WTC11 (cell line): ENCODE measurements at regions not wholly inside any gene's neighbourhood (a gene's known extent, or its start where the extent isn't known, plus 50 kb on each side); places are given as distances from the start of the nearest gene placed in this dataset.

Source experiments
- ATAC-seq: fragments of 200-7000 bp; cut with Tn5 transposase; 2 replicates; pipeline ENCODE4 v1.10.0; 2021; ENCODE audit warnings: mild to moderate bottlenecking, moderate library complexity
- CTCF ChIA-PET: fragments of 300-600 bp; sonication (Branson Sonifier 250); formaldehyde crosslinking; loops from one replicate; lab custom pipeline; 2021; ENCODE audit warnings: antibody characterized with exemption; lab: Charles Lee
- POLR2A ChIA-PET: fragments of 350-600 bp; sonication (Branson Sonifier 250); formaldehyde crosslinking; loops from one replicate; lab custom pipeline; 2021; ENCODE audit warnings: antibody characterized with exemption; lab: Charles Lee
- DNase-seq: peaks from one replicate; pipeline ENCODE4 v3.0.0; 2021; ENCODE audit warnings: low spot score
- H3K27ac Mint-ChIP-seq: 2 replicates; pipeline ENCODE4 v1.8.0; 2021; ENCODE audit warnings: mixed read lengths
- H3K27me3 Mint-ChIP-seq: 2 replicates; pipeline ENCODE4 v1.8.0; 2021; ENCODE audit warnings: low read depth, mild to moderate bottlenecking, moderate library complexity, mixed read lengths
- H3K36me3 Mint-ChIP-seq: 2 replicates; pipeline ENCODE4 v1.8.0; 2021; ENCODE audit warnings: mixed read lengths
- H3K4me1 Mint-ChIP-seq: 2 replicates; pipeline ENCODE4 v1.8.0; 2022; ENCODE audit warnings: mixed read lengths
- H3K4me3 Mint-ChIP-seq: 2 replicates; pipeline ENCODE4 v1.8.0; 2021; ENCODE audit warnings: mild to moderate bottlenecking, moderate library complexity, mixed read lengths
- H3K9me3 Mint-ChIP-seq: 2 replicates; pipeline ENCODE4 v1.8.0; 2021; ENCODE audit warnings: mixed read lengths
- ATF3 ChIP-seq: sonication (generic); formaldehyde crosslinking; conservative IDR thresholded peaks from 2 replicates; pipeline ENCODE4 v1.8.1; 2022; ENCODE audit warnings: mild to moderate bottlenecking, missing genetic modification reagents
- CREB1 ChIP-seq: sonication (generic); formaldehyde crosslinking; IDR thresholded peaks from 2 replicates; pipeline ENCODE4 v1.8.0; 2023; ENCODE audit warnings: mild to moderate bottlenecking, missing genetic modification reagents
- ESRRA ChIP-seq: sonication (generic); formaldehyde crosslinking; IDR thresholded peaks from 2 replicates; pipeline ENCODE4 v1.8.1; 2022; ENCODE audit warnings: mild to moderate bottlenecking, missing genetic modification reagents, borderline replicate concordance
- FOXK1 ChIP-seq: sonication (generic); formaldehyde crosslinking; IDR thresholded peaks from 2 replicates; pipeline ENCODE4 v1.8.0; 2022; ENCODE audit warnings: mild to moderate bottlenecking, moderate library complexity, missing genetic modification reagents
- MLX ChIP-seq: sonication (generic); formaldehyde crosslinking; IDR thresholded peaks from 2 replicates; pipeline ENCODE4 v1.8.1; 2023; ENCODE audit warnings: mild to moderate bottlenecking, missing genetic modification reagents, moderate library complexity
- NFE2L1 ChIP-seq: sonication (generic); formaldehyde crosslinking; IDR thresholded peaks from 2 replicates; pipeline ENCODE4 v1.8.1; 2023; ENCODE audit warnings: missing genetic modification reagents
- OVOL2 ChIP-seq: fragments of 250-450 bp; sonication (Bioruptor Pico); IDR thresholded peaks from 2 replicates; pipeline ENCODE4 v1.9.0; 2021; ENCODE audit warnings: mild to moderate bottlenecking, borderline replicate concordance
- PRRX2 ChIP-seq: fragments of 250-450 bp; sonication (Bioruptor Pico); IDR thresholded peaks from 2 replicates; pipeline ENCODE4 v1.8.0; 2021; ENCODE audit warnings: mild to moderate bottlenecking
- TEAD4 ChIP-seq: sonication (generic); formaldehyde crosslinking; IDR thresholded peaks from 2 replicates; pipeline ENCODE4 v1.8.0; 2022; ENCODE audit warnings: mild to moderate bottlenecking, missing genetic modification reagents
- TP53 ChIP-seq: sonication (generic); formaldehyde crosslinking; IDR thresholded peaks from 2 replicates; pipeline ENCODE4 v1.8.1; 2023; ENCODE audit warnings: mild to moderate bottlenecking, missing genetic modification reagents
- ZMAT4 ChIP-seq: fragments of 250-450 bp; sonication (Bioruptor Pico); IDR thresholded peaks from 2 replicates; pipeline ENCODE4 v1.9.0; 2021; ENCODE audit warnings: mild to moderate bottlenecking
- ZNF121 ChIP-seq: sonication (generic); formaldehyde crosslinking; IDR thresholded peaks from 2 replicates; pipeline ENCODE4 v1.8.0; 2023; ENCODE audit warnings: missing genetic modification reagents
- ZNF219 ChIP-seq: sonication (generic); formaldehyde crosslinking; IDR thresholded peaks from 2 replicates; pipeline ENCODE4 v1.8.0; 2023; ENCODE audit warnings: missing genetic modification reagents, mild to moderate bottlenecking, borderline replicate concordance
- ZNF281 ChIP-seq: sonication (generic); formaldehyde crosslinking; IDR thresholded peaks from 2 replicates; pipeline ENCODE4 v1.8.0; 2023; ENCODE audit warnings: mild to moderate bottlenecking, missing genetic modification reagents
- ZNF396 ChIP-seq: fragments of 250-450 bp; sonication (Bioruptor Pico); IDR thresholded peaks from 2 replicates; pipeline ENCODE4 v1.8.0; 2021; ENCODE audit warnings: mild to moderate bottlenecking, moderate library complexity, borderline replicate concordance
- ZNF423 ChIP-seq: fragments of 250-450 bp; sonication (Bioruptor Pico); IDR thresholded peaks from 2 replicates; pipeline ENCODE4 v2.1.2; 2022; ENCODE audit warnings: mild to moderate bottlenecking, moderate library complexity
- ZNF425 ChIP-seq: fragments of 250-450 bp; sonication (Bioruptor Pico); conservative IDR thresholded peaks from 2 replicates; pipeline ENCODE4 v1.9.0; 2021; ENCODE audit warnings: mild to moderate bottlenecking
- ZNF512 ChIP-seq: sonication (generic); formaldehyde crosslinking; IDR thresholded peaks from 2 replicates; pipeline ENCODE4 v1.8.1; 2022; ENCODE audit warnings: missing genetic modification reagents, borderline replicate concordance
- ZNF532 ChIP-seq: fragments of 250-450 bp; sonication (Bioruptor Pico); IDR thresholded peaks from 2 replicates; pipeline ENCODE4 v1.9.0; 2021; ENCODE audit warnings: mild to moderate bottlenecking, borderline replicate concordance

GRCh38 chr10:3278771-3279170 is 106.2 kb upstream of the PITRM1 start:
- CTCF ChIA-PET, result no interaction called here
- H3K4me3 Mint-ChIP-seq, result no peak overlapping the region
- H3K4me1 Mint-ChIP-seq, result peaks cover 23% of the 10 kb centered on the region
- ATAC-seq (no peak), DNase-seq (no peak)
- peaks cover 5% of the 10 kb centered on the region for H3K27me3 Mint-ChIP-seq
- no peak overlapping the region for H3K27ac Mint-ChIP-seq
- peaks cover 10% of the 10 kb centered on the region for H3K9me3 Mint-ChIP-seq
- TF ChIP-seq FOXK1 (CRISPR knock-in tag), result no peak
- no peak for TF ChIP-seq ZNF425 (CRISPR knock-in tag)
- TF ChIP-seq TEAD4 (CRISPR knock-in tag), result no peak
- TF ChIP-seq ZNF532 (CRISPR knock-in tag), result no peak
- no peak for TF ChIP-seq MLX (CRISPR knock-in tag)
- TF ChIP-seq CREB1, result no peak
- TF ChIP-seq ESRRA, result no peak
- TF ChIP-seq ZMAT4 (CRISPR knock-in tag), result no peak
- no peak for TF ChIP-seq ZNF512 (CRISPR knock-in tag)
- TF ChIP-seq OVOL2, result no peak
- POLR2A ChIA-PET, result no interaction called here
- no peaks in the 10 kb centered on the region for H3K36me3 Mint-ChIP-seq

- POLR2A ChIA-PET, result no interaction called here
- CTCF ChIA-PET, result no interaction called here
- ATAC-seq, result no peak
These were observed 105.0 kb upstream of the PITRM1 start for GRCh38 chr10:3277566-3277965.

More at GRCh38 chr10:3277566-3277965, 105.0 kb upstream of the PITRM1 start:
- H3K27me3 Mint-ChIP-seq, result peaks cover 5% of the 10 kb centered on the region
- TF ChIP-seq ZNF281 (no peak), ZMAT4 (CRISPR knock-in tag) (no peak), NFE2L1 (CRISPR knock-in tag) (no peak), ZNF396 (CRISPR knock-in tag) (no peak), PRRX2 (no peak), ZNF121 (CRISPR knock-in tag) (no peak), TP53 (no peak), ZNF219 (CRISPR knock-in tag) (no peak), ZNF423 (CRISPR knock-in tag) (no peak), ATF3 (CRISPR knock-in tag) (no peak), ESRRA (no peak)
- H3K9me3 Mint-ChIP-seq, result peaks cover 10% of the 10 kb centered on the region
- H3K36me3 Mint-ChIP-seq, result no peaks in the 10 kb centered on the region
- DNase-seq, result no peak
- H3K27ac Mint-ChIP-seq, result no peak overlapping the region
- peaks cover 29% of the 10 kb centered on the region for H3K4me1 Mint-ChIP-seq
- no peak overlapping the region for H3K4me3 Mint-ChIP-seq
